ENCODE measurements at regions not wholly inside any gene's neighbourhood (a gene's known extent, or its start where the extent isn't known, plus 50 kb on each side); places are given as distances from the start of the nearest gene placed in this dataset.
"Not testable (repeated sequence)": the region's sequence is repeated elsewhere in the genome, so short reads cannot be mapped to it uniquely, and the experiment has no call there.

DNA sequence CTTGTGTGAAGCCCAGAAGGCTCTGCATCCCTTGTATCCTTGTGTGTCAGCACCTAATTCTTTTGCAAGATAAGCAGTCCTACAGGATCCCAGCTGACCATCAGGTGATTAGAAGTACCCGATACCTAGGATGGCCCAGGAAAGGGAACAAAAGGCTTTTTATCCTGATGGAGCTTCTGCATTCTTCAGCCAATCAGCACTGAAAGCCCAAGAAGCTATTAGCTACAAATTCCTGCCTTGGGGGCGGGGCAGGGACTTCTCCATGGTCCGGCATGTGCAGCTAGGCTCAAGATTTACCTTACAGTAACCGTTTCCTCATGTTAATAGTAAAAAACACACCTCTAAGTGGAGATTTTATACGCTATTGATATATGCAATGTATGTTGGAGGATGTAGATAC is 264.6 kb upstream of the THUMPD2 start:
- Mint-ChIP-seq H3K4me1 (no peaks in the 10 kb centered on the region), H3K27ac (no peak overlapping the region), H3K36me3 (no peaks in the 10 kb centered on the region), H3K9me3 (no peaks in the 10 kb centered on the region), H3K4me3 (no peak overlapping the region), H3K27me3 (peaks cover 4% of the 10 kb centered on the region)

DNA sequence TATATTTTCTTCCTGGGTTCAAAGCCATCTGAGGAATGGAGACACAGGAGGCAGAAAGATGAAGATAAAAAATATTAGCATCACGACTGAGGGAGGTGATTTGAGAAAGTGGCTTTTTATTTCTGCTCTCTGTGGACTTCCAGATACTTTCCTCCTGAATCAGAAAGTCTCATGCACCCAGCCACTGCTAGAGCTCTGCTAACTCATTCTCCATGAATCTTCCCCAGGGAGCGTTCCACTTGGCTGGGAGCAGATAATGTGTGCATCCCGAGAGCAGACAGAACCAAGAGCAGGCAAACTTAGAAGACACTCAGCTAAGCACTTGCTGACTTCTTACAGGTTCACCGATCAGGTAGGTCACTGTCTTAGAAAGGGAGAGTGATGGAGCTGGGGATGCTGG is 264.1 kb upstream of the THUMPD2 start:
- H3K9me3 Mint-ChIP-seq: no peaks in the 10 kb centered on the region
- H3K36me3 Mint-ChIP-seq: no peaks in the 10 kb centered on the region
- peaks cover 4% of the 10 kb centered on the region for H3K27me3 Mint-ChIP-seq
- H3K27ac Mint-ChIP-seq: no peak overlapping the region
- H3K4me1 Mint-ChIP-seq: no peaks in the 10 kb centered on the region
- no peak overlapping the region for H3K4me3 Mint-ChIP-seq

DNA sequence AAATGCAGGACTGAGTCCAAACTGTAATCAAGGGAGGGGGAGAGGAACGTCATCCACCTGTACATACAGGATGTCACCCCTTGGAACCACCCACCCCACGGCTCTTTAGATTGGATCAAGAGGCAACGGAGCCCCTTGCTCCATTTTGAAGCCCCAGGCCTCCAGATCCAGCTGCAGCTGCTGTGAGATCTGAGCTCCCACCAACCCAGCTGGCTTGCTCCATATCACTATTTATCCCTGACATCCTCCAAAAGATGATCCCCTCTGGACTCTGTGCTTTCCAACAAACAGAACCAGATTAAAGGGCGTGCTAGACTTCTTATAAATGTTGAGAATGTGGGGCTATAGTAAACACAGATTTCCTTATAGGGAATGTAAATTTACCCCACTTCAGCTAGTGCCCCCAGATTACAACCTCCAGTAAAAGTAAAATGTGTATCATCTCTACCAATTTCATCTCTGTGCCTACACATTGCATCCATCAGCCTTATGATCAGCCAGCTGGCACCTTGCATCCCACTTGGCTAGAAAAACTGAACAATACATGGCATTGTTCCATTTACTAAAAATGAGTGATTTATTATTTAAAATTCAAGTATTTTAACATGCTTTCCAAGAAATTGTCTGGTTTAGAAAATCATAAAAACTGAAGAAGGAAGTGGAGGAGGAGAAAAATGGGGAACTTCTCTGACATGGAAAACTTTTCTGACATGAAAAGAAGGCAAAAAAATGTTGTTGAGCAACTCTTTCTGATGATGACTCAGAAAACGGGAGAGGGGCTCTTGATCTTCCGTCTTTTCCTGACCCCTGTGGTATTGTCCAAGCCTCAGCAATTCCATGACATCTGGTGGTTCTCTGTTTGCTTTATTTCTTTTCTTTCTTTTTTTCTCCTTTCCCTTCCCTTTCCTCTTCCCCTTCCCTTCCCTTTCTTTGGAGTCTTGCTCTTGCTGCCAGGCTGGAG is 262.6 kb upstream of the THUMPD2 start:
- Mint-ChIP-seq H3K4me3 (no peak overlapping the region), H3K4me1 (no peaks in the 10 kb centered on the region), H3K27ac (no peak overlapping the region), H3K36me3 (no peaks in the 10 kb centered on the region), H3K27me3 (peaks cover 4% of the 10 kb centered on the region), H3K9me3 (no peaks in the 10 kb centered on the region)

DNA sequence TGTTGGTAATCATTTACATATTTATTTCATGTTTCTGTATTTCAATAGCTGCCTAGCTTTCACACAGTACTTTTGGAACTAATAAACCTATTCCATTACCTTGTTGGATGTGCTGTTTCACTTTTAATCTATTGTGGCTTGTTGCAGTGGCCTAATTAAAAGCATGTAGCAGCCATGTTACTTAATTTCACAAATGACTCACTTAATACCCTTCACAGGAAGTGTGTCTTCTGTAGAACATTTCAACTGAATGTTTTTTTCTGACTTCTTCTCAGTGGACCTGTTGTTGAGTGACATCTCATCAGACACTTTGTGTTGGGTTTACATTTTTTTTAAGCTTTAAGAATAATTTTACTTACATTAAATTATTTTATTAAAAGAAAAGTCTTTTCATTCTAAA is 260.5 kb upstream of the THUMPD2 start:
- H3K4me3 Mint-ChIP-seq: no peak overlapping the region
- H3K27me3 Mint-ChIP-seq: peaks cover 2% of the 10 kb centered on the region
- no peaks in the 10 kb centered on the region for H3K9me3 Mint-ChIP-seq
- no peak overlapping the region for H3K27ac Mint-ChIP-seq
- H3K4me1 Mint-ChIP-seq: no peaks in the 10 kb centered on the region
- H3K36me3 Mint-ChIP-seq: no peaks in the 10 kb centered on the region

DNA sequence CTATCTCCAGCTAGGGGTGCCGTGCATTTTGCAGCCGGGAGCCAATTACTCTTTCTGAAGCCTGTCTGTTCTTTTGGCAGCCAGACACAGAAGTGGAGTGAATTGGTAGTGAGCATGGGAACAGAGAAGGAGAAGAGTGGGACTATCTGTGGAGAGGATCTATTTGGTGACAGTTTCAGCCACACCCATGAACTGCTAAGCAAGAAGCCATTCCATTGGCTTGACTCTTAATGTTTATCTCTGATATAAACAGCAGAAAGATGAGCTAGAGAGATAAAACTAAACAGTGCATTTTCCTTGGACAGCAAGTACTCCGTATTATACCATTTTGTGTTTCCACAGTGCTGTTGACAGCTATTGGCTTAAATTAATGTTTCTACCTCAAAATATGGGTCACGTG is 259.6 kb upstream of the THUMPD2 start:
- Mint-ChIP-seq H3K36me3 (no peaks in the 10 kb centered on the region), H3K4me1 (no peaks in the 10 kb centered on the region), H3K27me3 (peaks cover 2% of the 10 kb centered on the region), H3K4me3 (no peak overlapping the region), H3K9me3 (no peaks in the 10 kb centered on the region), H3K27ac (no peak overlapping the region)

DNA sequence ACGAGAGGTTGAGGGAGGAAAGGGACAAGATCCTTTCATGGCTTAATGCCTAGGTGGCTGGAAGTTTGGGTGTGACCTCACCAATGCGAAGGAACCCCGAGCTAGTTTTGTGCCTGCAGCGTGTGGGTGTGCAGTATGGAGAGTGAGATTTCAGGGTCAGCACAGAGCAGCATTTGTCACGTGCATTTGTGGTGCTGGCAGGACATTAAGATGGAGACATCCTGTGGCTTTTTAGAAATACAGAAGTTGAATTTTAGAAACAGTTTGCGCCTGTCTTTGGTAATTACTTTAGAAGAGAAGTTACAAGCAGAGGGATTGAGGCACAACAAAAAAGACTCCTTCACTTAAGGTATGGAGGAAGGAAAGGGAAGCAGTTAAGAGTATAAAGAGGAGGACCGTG is 258.2 kb upstream of the THUMPD2 start:
- Mint-ChIP-seq H3K9me3 (no peaks in the 10 kb centered on the region), H3K36me3 (no peaks in the 10 kb centered on the region), H3K27me3 (peaks cover 2% of the 10 kb centered on the region), H3K4me1 (no peaks in the 10 kb centered on the region), H3K27ac (no peak overlapping the region), H3K4me3 (no peak overlapping the region)

DNA sequence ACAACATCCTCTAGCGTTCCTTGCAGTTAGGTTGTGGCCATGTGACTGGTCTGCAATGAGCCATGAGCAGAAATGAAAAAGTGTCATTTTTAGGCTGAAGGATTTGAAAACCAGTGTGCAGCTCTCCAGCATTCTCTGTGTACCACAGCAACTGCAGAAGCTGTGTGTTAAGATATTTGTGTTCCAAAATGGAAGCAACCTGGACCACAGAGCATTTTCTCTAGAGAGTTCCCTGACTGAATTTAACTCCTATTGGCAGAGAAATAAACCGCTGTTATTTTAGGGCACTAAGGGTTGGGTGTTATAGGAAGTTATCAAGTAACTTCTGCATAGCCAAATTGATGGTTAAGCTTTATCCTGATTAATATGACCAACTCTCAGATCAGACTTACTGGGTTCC is 257.2 kb upstream of the THUMPD2 start:
- Mint-ChIP-seq H3K9me3 (no peaks in the 10 kb centered on the region), H3K27me3 (peaks cover 2% of the 10 kb centered on the region), H3K27ac (no peak overlapping the region), H3K4me1 (no peaks in the 10 kb centered on the region), H3K36me3 (no peaks in the 10 kb centered on the region), H3K4me3 (no peak overlapping the region)

DNA sequence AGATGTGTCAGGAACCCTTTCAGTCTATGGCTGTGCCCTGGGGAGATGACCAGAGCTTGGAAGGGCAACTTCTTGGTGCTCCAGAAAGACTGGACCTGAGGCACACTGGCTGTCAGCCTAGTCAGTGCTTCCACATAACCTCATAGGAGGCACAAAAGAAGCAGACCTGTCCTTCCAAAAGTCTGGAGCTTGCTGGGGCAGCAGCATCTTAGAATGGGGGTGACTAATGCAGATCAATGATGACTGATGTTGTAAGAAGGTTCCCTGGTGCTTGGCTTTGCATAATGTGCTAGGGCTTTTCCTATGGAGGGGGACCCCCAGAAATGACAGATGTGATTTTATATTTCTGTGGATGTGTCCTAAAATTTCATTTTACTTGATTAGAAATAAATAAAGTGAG is 255.7 kb upstream of the THUMPD2 start:
- H3K27ac Mint-ChIP-seq: no peak overlapping the region
- H3K4me3 Mint-ChIP-seq: no peak overlapping the region
- peaks cover 2% of the 10 kb centered on the region for H3K27me3 Mint-ChIP-seq
- no peaks in the 10 kb centered on the region for H3K9me3 Mint-ChIP-seq
- no peaks in the 10 kb centered on the region for H3K36me3 Mint-ChIP-seq
- H3K4me1 Mint-ChIP-seq: no peaks in the 10 kb centered on the region

DNA sequence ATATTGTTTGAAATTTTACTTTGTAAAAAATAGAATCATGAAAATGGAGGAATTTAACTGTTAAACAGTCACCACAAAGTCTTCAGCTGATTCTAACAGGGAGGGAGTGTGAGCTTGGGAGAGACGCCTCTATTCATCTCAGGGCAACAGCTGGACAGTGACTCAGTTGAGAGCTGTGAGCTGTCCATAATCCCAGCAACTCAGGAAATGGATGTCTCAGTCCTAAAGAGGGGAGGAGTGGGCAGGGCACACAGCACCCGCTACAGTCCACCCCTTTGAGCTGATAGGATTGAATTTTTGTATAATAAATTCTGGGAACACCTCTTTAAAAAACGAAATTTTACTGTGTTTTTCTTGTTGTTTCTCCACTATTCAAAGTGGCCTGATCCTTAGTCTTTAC is 255.1 kb upstream of the THUMPD2 start:
- Mint-ChIP-seq H3K27me3 (peaks cover 2% of the 10 kb centered on the region), H3K9me3 (no peaks in the 10 kb centered on the region), H3K36me3 (no peaks in the 10 kb centered on the region), H3K27ac (no peak overlapping the region), H3K4me3 (no peak overlapping the region), H3K4me1 (no peaks in the 10 kb centered on the region)

DNA sequence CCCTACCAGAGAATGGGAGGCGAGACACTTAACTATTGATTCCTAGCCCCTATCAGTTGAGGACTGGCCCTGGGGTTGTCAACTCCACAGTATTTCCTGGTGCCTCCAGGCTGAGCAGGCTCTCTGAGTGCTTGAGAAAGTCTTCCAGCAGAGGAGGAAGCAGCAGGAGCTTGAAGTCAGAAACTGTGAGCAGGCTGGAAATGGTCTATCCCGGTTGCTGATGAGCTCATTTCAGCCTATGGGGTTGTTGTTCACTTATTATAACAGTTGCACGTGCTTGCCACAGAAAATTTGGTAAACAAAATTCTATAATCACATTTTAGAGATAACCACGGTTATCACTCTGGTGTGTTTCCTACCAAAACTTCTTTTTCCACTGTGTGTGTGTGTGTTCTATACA is 254.7 kb upstream of the THUMPD2 start:
- Mint-ChIP-seq H3K27ac (no peak overlapping the region), H3K4me1 (no peaks in the 10 kb centered on the region), H3K4me3 (no peak overlapping the region), H3K9me3 (no peaks in the 10 kb centered on the region), H3K27me3 (peaks cover 2% of the 10 kb centered on the region), H3K36me3 (no peaks in the 10 kb centered on the region)

DNA sequence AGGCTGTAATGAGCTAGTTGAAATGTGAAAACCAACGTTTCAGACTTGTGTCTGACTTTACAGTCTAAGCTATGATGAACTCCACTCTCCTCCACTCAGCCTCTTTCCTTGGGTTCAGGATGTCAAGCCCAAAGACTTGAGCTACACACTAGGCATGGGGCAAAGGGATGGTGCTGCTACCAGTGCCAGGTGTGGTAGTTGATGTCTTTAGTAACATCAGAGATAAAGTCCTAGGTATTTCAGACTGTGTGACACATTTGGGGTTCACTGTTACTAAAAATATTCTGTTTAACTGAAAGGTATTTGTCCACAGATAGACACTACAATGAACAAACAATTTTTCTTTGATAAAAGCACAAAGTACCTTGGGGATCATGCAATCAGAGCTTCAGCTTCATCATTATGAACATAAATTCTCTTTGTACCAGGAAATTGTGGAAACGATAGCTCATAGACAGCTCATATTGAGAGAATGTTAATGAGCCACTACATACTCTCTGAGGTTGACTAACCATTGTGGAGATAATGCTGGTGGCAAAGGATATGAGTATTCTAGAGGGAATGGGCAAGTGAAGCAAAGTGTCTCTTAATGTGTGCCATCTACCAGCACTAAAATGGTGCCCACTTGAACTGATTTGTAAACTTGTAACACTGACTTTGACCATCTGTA is 253.7 kb upstream of the THUMPD2 start:
- Mint-ChIP-seq H3K36me3 (no peaks in the 10 kb centered on the region), H3K27me3 (peaks cover 2% of the 10 kb centered on the region), H3K4me3 (no peak overlapping the region), H3K4me1 (no peaks in the 10 kb centered on the region), H3K9me3 (no peaks in the 10 kb centered on the region), H3K27ac (no peak overlapping the region)

DNA sequence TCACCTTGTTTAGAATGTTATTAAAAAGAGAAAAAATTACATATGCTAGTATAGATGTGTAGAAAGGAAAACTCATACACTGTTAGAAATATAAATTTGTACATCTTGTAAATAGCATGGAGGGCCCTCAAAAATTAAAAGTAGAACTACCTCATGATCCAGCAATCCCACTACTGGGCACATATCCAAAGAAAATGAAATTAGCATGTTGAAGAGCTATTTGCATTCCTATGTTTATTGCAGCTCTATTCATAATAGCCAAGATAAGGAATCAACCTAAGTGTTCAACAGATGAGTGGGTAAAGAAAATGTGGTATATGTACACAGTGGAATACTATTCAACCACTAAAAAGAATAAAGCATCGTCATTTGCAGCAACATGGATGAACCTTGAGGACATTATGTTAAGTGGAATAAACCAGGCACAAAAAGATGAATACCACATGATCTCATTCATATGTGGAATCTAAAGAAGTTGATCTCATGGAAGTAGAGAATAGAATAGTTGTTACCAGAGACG is 251.5 kb upstream of the THUMPD2 start:
- peaks cover 2% of the 10 kb centered on the region for H3K27me3 Mint-ChIP-seq
- no peaks in the 10 kb centered on the region for H3K9me3 Mint-ChIP-seq
- no peak overlapping the region for H3K4me3 Mint-ChIP-seq
- H3K4me1 Mint-ChIP-seq: no peaks in the 10 kb centered on the region
- H3K27ac Mint-ChIP-seq: no peak overlapping the region
- H3K36me3 Mint-ChIP-seq: no peaks in the 10 kb centered on the region

DNA sequence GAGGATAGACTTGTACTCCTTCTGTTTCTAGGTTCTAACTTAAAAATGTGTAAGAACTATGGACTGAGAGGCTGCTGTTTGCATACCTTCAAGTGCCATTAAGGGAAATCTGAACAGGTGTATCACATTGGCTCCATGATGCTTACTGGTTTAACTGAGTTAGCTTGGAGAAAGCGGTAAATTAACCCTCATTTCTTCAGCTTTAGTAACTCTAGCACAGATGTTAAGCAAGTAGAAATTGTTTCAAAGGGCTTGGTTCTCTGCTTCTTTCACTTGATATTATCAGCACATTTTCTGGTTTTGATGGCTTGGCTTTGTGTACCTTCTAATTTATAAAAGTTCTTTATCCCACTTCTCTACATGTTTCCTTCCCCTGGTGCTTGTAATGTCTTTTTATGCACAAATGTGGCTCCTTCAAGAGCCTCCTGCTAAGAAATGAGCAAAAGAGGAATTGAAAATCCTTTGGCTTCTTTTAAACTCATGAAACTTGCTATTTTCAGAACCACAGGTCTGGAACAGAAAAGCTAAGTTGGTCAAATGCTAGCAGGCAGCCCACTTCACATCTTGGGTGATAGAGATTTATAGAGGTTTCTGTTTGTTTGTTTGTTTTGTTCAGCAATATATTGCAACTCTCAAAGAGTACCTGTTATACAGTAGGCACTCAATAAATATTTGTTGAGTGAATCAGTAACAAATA is 249.9 kb upstream of the THUMPD2 start:
- Mint-ChIP-seq H3K36me3 (no peaks in the 10 kb centered on the region), H3K27me3 (peaks cover 2% of the 10 kb centered on the region), H3K4me3 (no peak overlapping the region), H3K27ac (no peak overlapping the region), H3K9me3 (no peaks in the 10 kb centered on the region), H3K4me1 (no peaks in the 10 kb centered on the region)

DNA sequence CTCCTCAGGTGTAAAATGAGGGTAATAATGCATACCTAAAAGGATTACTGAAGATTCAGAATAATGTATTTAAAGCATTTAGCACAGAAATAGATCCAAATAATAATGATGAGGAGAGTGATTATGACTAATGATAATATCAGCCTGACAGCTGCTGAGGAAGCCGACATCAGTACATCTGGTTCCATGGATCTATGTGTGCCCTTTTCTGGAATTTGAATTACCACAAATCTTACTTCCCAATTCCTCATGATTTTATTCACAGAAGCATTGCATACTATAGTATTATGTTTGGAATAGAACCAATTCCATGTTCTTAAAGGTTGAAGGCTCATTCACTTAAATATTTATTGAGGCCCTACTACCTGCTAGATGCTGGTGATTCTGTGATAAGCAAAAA is 248.9 kb upstream of the THUMPD2 start:
- Mint-ChIP-seq H3K27me3 (peaks cover 2% of the 10 kb centered on the region), H3K4me1 (no peaks in the 10 kb centered on the region), H3K9me3 (no peaks in the 10 kb centered on the region), H3K4me3 (no peak overlapping the region), H3K36me3 (no peaks in the 10 kb centered on the region), H3K27ac (no peak overlapping the region)

DNA sequence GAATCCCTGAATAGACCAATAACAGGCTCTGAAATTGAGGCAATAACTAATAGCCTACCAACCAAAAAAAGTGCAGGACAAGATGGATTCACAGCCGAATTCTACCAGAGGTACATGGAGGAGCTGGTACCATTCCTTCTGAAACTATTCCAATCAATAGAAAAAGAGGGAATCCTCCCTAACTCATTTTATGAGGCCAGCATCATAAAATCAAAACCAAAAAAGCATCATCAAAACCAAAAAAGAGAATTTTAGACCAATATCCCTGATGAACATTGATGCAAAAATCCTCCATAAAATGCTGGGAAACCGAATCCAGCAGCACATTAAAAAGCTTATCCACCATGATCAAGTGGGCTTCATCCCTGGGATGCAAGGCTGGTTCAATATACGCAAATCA is 246.2 kb upstream of the THUMPD2 start:
- H3K36me3 Mint-ChIP-seq, H3K9me3 Mint-ChIP-seq, H3K4me3 Mint-ChIP-seq, H3K27me3 Mint-ChIP-seq, H3K4me1 Mint-ChIP-seq, H3K27ac Mint-ChIP-seq: not testable (repeated sequence)

DNA sequence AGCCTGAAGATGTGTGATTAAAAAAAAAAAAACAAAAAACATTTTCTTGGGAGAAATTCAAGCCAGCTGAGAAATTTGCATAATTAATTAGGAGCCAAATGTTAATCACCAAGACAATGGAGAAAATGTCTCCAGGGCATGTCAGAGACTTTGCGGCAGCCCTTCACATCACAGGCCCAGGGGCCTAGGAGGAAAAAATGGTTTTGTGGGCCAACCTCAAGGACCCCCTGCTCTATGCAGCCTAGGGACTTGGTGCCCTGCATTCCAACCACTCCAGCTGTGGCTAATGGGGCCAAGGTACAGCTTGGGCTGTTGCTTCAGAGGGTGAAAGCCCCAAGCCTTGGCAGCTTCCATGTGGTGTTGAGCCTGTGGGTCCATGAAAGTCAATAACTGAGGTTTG is 241.9 kb upstream of the THUMPD2 start:
- Mint-ChIP-seq H3K4me1 (no peaks in the 10 kb centered on the region), H3K27ac (no peak overlapping the region), H3K27me3 (no peaks in the 10 kb centered on the region), H3K36me3 (peaks cover 2% of the 10 kb centered on the region), H3K4me3 (no peak overlapping the region), H3K9me3 (peaks cover 15% of the 10 kb centered on the region)

Data from activated naive CD4-positive, alpha-beta T cell treated with anti-CD3 and anti-CD28 coated beads, Interleukin-2, amount 50 U/mL, for 24 hours (primary cell).